Keratinocyte (primary cell): ENCODE measurements at regions not wholly inside any gene's neighbourhood (a gene's known extent, or its start where the extent isn't known, plus 50 kb on each side); places are given as distances from the start of the nearest gene placed in this dataset.

Experiments
- DNase-seq: peaks from one replicate; pipeline ENCODE4 v3.0.0-alpha.2; 2011; ENCODE audit warnings: low read depth, missing footprints, low spot score
- FAIRE-seq: peaks from 2 replicates; lab custom pipeline; 2011; peaks lifted over from hg19 to GRCh38; lab: Jason Lieb, UNC
- H2AFZ ChIP-seq: 2 replicates; pipeline ENCODE4 v1.6.0; 2012; ENCODE audit warnings: low read length, control low read depth, inconsistent platforms; ENCODE audit not compliant: control insufficient read depth
- H3K27ac ChIP-seq: 2 replicates; pipeline ENCODE4 v1.5.1; 2011; ENCODE audit warnings: low read length; ENCODE audit not compliant: control insufficient read depth, insufficient read depth
- H3K27me3 ChIP-seq: 3 replicates; pipeline ENCODE4 v1.6.0; 2011; ENCODE audit warnings: low read length; ENCODE audit not compliant: control insufficient read depth, insufficient read depth; ENCODE audit errors: extremely low read depth
- H3K36me3 ChIP-seq, 2 experiments: 2 replicates in 1 of 2; 3 replicates in 1 of 2; pipeline ENCODE4 v1.5.1; 2011; ENCODE audit warnings: low read length in 2 of 2, mild to moderate bottlenecking in 1 of 2; ENCODE audit not compliant: control insufficient read depth in 2 of 2, insufficient read depth in 2 of 2; ENCODE audit errors: extremely low read depth in 1 of 2
- H3K4me1 ChIP-seq: 3 replicates; pipeline ENCODE4 v1.5.1; 2011; ENCODE audit warnings: low read length; ENCODE audit not compliant: control insufficient read depth, insufficient read depth; ENCODE audit errors: extremely low read depth
- H3K4me2 ChIP-seq: 3 replicates; pipeline ENCODE4 v1.6.0; 2011; ENCODE audit warnings: low read depth, low read length; ENCODE audit not compliant: control insufficient read depth, insufficient read depth; ENCODE audit errors: extremely low read depth
- H3K4me3 ChIP-seq, 3 experiments: fragments of 200-600 bp in 1 of 3; sonication (generic) in 1 of 3; 2 replicates in 2 of 3; 3 replicates in 1 of 3; pipeline ENCODE4 v1.5.1; 2011 to 2016; ENCODE audit warnings: low read length in 3 of 3, mild to moderate bottlenecking in 3 of 3, control low read depth in 2 of 3, inconsistent platforms in 1 of 3, low read depth in 1 of 3, mixed read lengths in 1 of 3, mixed run types in 1 of 3, moderate library complexity in 1 of 3; ENCODE audit not compliant: control insufficient read depth in 2 of 3, insufficient read depth in 2 of 3; ENCODE audit errors: extremely low read depth in 1 of 3
- H3K79me2 ChIP-seq: 2 replicates; pipeline ENCODE4 v1.6.0; 2012; ENCODE audit warnings: low read length; ENCODE audit not compliant: control insufficient read depth, insufficient read depth
- H3K9ac ChIP-seq: 3 replicates; pipeline ENCODE4 v1.6.0; 2011; ENCODE audit warnings: low read length; ENCODE audit not compliant: control insufficient read depth, insufficient read depth; ENCODE audit errors: extremely low read depth
- H3K9me1 ChIP-seq: 3 replicates; pipeline ENCODE4 v1.6.0; 2011; ENCODE audit warnings: low read length; ENCODE audit not compliant: control insufficient read depth, insufficient read depth; ENCODE audit errors: extremely low read depth
- H3K9me3 ChIP-seq: 2 replicates; pipeline ENCODE4 v1.5.1; 2012; ENCODE audit warnings: low read depth, low read length; ENCODE audit not compliant: control insufficient read depth
- H4K20me1 ChIP-seq: 3 replicates; pipeline ENCODE4 v1.6.0; 2011; ENCODE audit warnings: low read length; ENCODE audit not compliant: control insufficient read depth, insufficient read depth; ENCODE audit errors: extremely low read depth
- EZH2 ChIP-seq: IDR thresholded peaks from one replicate; pipeline ENCODE4 v1.6.1; 2012; ENCODE audit warnings: inconsistent platforms, mild to moderate bottlenecking, low read length, moderate library complexity
- dilution Hi-C: fragments of 300-500 bp; cut with MboI; formaldehyde crosslinking; loops from one replicate; pipeline ENCODE4 v1.7.0; 2020; ENCODE audit warnings: low sequenced_read_pairs; ENCODE audit not compliant: extremely low pct_ligation_motif_present
- TF ChIP-seq, protein P1 (sequence below), 3 experiments: IDR thresholded peaks in 1 of 3; conservative IDR thresholded peaks in 1 of 3; optimal IDR thresholded peaks in 1 of 3; 2 replicates in 2 of 3; 3 replicates in 1 of 3; pipeline versions ENCODE3 to v1.5.1; 2011; ENCODE audit warnings: low read length in 3 of 3, mild to moderate bottlenecking in 3 of 3, moderate library complexity in 2 of 3, control low read depth in 1 of 3, inconsistent platforms in 1 of 3; ENCODE audit not compliant: insufficient read depth in 2 of 3; ENCODE audit errors: extremely low read depth in 1 of 3

DNA sequence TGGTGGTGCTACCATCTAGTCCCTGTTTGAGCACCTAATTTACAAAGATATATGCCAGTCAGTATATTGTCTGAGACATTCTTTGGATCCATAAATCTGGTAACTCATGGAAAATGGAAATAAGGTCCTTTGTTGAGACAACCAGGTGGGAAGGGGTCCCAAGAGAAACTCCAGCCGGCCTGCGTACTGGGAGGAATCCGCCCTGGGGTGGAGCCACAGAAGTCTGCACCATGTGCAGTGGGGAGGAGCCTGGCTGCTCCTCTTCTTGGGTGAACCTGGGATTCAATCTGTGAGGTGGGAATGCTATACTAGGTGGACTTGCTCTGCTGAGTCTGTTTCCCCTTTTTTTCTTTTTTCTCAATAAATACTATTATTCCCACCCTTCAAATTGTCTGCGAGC, 339.2 kb upstream of the TNRC6C start:
- DNase-seq (no peak), FAIRE-seq (no peak)
- Histone ChIP-seq H3K27me3 (no peaks in the 10 kb centered on the region), H2AFZ (no peak overlapping the region), H3K27ac (no peak overlapping the region), H3K9me3 (no peaks in the 10 kb centered on the region), H3K4me1 (peaks cover 10% of the 10 kb centered on the region), H3K79me2 (no peaks in the 10 kb centered on the region), H3K36me3 (no peaks in the 10 kb centered on the region), H3K4me3 (no peak overlapping the region), H3K9ac (no peak overlapping the region), H3K9me1 (no peaks in the 10 kb centered on the region), H4K20me1 (no peaks in the 10 kb centered on the region), H3K4me2 (no peak overlapping the region)
- dilution Hi-C loops = no loop called here
- TF ChIP-seq, protein P1, sequence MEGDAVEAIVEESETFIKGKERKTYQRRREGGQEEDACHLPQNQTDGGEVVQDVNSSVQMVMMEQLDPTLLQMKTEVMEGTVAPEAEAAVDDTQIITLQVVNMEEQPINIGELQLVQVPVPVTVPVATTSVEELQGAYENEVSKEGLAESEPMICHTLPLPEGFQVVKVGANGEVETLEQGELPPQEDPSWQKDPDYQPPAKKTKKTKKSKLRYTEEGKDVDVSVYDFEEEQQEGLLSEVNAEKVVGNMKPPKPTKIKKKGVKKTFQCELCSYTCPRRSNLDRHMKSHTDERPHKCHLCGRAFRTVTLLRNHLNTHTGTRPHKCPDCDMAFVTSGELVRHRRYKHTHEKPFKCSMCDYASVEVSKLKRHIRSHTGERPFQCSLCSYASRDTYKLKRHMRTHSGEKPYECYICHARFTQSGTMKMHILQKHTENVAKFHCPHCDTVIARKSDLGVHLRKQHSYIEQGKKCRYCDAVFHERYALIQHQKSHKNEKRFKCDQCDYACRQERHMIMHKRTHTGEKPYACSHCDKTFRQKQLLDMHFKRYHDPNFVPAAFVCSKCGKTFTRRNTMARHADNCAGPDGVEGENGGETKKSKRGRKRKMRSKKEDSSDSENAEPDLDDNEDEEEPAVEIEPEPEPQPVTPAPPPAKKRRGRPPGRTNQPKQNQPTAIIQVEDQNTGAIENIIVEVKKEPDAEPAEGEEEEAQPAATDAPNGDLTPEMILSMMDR (optimal IDR thresholded peaks at IDR 0.05 in 1 of 3, IDR thresholded peaks at IDR 0.05 in 1 of 3, conservative IDR thresholded peaks at IDR 0.05 in 1 of 3; ENCODE audit: extremely low read depth in 1 of 3, insufficient read depth in 2 of 3, low read length in 3 of 3) = no peak
- TF ChIP-seq EZH2 = no peak

DNA sequence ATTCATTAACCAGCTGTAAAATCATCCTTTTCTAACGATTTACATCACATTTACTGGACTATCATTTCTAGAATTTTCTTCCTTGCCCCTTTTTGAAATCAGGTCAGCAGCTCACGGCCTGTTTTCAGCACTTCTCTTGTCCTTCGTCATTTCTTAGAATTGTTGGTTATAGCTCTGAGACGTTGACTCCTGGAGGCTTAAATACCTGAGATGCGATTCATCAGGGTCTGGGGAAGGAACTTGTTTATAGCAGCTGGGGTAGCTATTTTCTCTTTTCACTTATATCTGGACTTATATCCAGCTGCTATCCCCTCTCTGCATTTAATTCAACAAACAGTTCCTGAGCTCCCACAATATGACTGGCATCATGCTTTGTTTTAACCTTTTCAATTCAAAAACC, 338.7 kb upstream of the TNRC6C start:
- Histone ChIP-seq H3K4me2 (no peak overlapping the region), H3K27me3 (no peaks in the 10 kb centered on the region), H3K9ac (no peak overlapping the region), H3K9me1 (no peaks in the 10 kb centered on the region), H3K36me3 (no peaks in the 10 kb centered on the region), H3K4me1 (peaks cover 10% of the 10 kb centered on the region), H3K27ac (no peak overlapping the region), H3K9me3 (no peaks in the 10 kb centered on the region), H2AFZ (no peak overlapping the region), H3K79me2 (no peaks in the 10 kb centered on the region), H4K20me1 (no peaks in the 10 kb centered on the region), H3K4me3 (no peak overlapping the region)
- no peak for TF ChIP-seq EZH2
- TF ChIP-seq, protein P1 (optimal IDR thresholded peaks at IDR 0.05 in 1 of 3, IDR thresholded peaks at IDR 0.05 in 1 of 3, conservative IDR thresholded peaks at IDR 0.05 in 1 of 3; ENCODE audit: extremely low read depth in 1 of 3, insufficient read depth in 2 of 3, low read length in 3 of 3) = no peak
- no peak for FAIRE-seq
- dilution Hi-C loops = no loop called here
- peak; percentile 5 for DNase-seq
